Upper lobe of left lung (tissue), 4 donors: ENCODE measurements at regions not wholly inside any gene's neighbourhood (a gene's known extent, or its start where the extent isn't known, plus 50 kb on each side); places are given as distances from the start of the nearest gene placed in this dataset.

Experiments used
- CTCF ChIP-seq, 6 experiments: fragments of 450-650 bp in 4 of 6; fragments of 200-600 bp in 2 of 6; sonication (generic) in 2 of 6; IDR thresholded peaks; one replicate each; pipeline ENCODE4 v1.5.1; 2016 to 2019; ENCODE audit warnings: antibody characterized with exemption in 6 of 6
- POLR2A ChIP-seq, 4 donors: fragments of 450-650 bp; IDR thresholded peaks; one replicate each; pipeline ENCODE4 v1.5.1; 2016 to 2017; ENCODE audit warnings: antibody characterized with exemption in 4 of 4, mild to moderate bottlenecking in 2 of 4

- TF ChIP-seq CTCF (IDR thresholded peaks at IDR 0.05): no peak
- TF ChIP-seq POLR2A (IDR thresholded peaks at IDR 0.05): no peak
These were observed 319.5 kb upstream of the DIO3 start for GRCh38 chr14:101241807-101242278.
